GM19395 (cell line): ENCODE measurements at regions not wholly inside any gene's neighbourhood (a gene's known extent, or its start where the extent isn't known, plus 50 kb on each side); places are given as distances from the start of the nearest gene placed in this dataset.
"Not testable (repeated sequence)": the region's sequence is repeated elsewhere in the genome, so short reads cannot be mapped to it uniquely, and the experiment has no call there.

Experiments
- ATAC-seq: cut with Tn5 transposase; IDR thresholded peaks from one replicate; pipeline ENCODE4 v1.9.1; 2021; ENCODE audit warnings: mild to moderate bottlenecking, moderate library complexity; ENCODE audit not compliant: unreplicated experiment

- no peak for ATAC-seq
Measured at GRCh38 chr6:50899306-50899870, 80.7 kb downstream of the TFAP2B start.

- no peak for ATAC-seq
Measured at GRCh38 chr6:50902260-50902659, 83.6 kb downstream of the TFAP2B start.

GRCh38 chr6:50905297-50905696, 86.6 kb downstream of the TFAP2B start:
- ATAC-seq: no peak

- no peak for ATAC-seq
Measured at GRCh38 chr6:50907565-50907964, 88.9 kb downstream of the TFAP2B start.

GRCh38 chr6:50913105-50913770, 94.6 kb downstream of the TFAP2B start:
- ATAC-seq: no peak

- not testable (repeated sequence) for ATAC-seq
Measured at GRCh38 chr6:50921378-50921777, 102.7 kb downstream of the TFAP2B start.

- ATAC-seq: no peak
Measured at GRCh38 chr6:50921968-50922367, 103.3 kb downstream of the TFAP2B start.

GRCh38 chr6:50922579-50923525, 104.2 kb downstream of the TFAP2B start:
- no peak for ATAC-seq

GRCh38 chr6:50924758-50925157, 106.1 kb downstream of the TFAP2B start:
- ATAC-seq: no peak

GRCh38 chr6:50925548-50925947, 106.9 kb downstream of the TFAP2B start:
- ATAC-seq: no peak

GRCh38 chr6:50925981-50926380, 107.3 kb downstream of the TFAP2B start:
- ATAC-seq: no peak

- ATAC-seq: no peak
Measured at GRCh38 chr6:50927800-50928199, 109.1 kb downstream of the TFAP2B start.

- no peak for ATAC-seq
Measured at GRCh38 chr6:50929323-50929722, 110.7 kb downstream of the TFAP2B start.

GRCh38 chr6:50935442-50935841, 116.8 kb downstream of the TFAP2B start:
- no peak for ATAC-seq

- no peak for ATAC-seq
Measured at GRCh38 chr6:50936277-50936681, 117.6 kb downstream of the TFAP2B start.

GRCh38 chr6:50939931-50940330, 121.3 kb downstream of the TFAP2B start:
- no peak for ATAC-seq

- no peak for ATAC-seq
Measured at GRCh38 chr6:50945789-50946188, 127.1 kb downstream of the TFAP2B start.

GRCh38 chr6:50952092-50952907, 133.6 kb downstream of the TFAP2B start:
- no peak for ATAC-seq

- ATAC-seq: no peak
Measured at GRCh38 chr6:50956014-50956413, 137.3 kb downstream of the TFAP2B start.

- no peak for ATAC-seq
Measured at GRCh38 chr6:50958148-50958697, 139.6 kb downstream of the TFAP2B start.
